Colon (tissue), 2 donors: ENCODE measurements at regions not wholly inside any gene's neighbourhood (a gene's known extent, or its start where the extent isn't known, plus 50 kb on each side); places are given as distances from the start of the nearest gene placed in this dataset.
A peak's percentile ranks its signal among the peaks of the same experiment; 100 is the strongest.
"Not testable (repeated sequence)": the region's sequence is repeated elsewhere in the genome, so short reads cannot be mapped to it uniquely, and the experiment has no call there.

Experiments used
- FAIRE-seq: peaks from 2 replicates; lab custom pipeline; 2012; peaks lifted over from hg19 to GRCh38; lab: Jason Lieb, UNC
- donor health status: control.
- donor health status: control.

DNA sequence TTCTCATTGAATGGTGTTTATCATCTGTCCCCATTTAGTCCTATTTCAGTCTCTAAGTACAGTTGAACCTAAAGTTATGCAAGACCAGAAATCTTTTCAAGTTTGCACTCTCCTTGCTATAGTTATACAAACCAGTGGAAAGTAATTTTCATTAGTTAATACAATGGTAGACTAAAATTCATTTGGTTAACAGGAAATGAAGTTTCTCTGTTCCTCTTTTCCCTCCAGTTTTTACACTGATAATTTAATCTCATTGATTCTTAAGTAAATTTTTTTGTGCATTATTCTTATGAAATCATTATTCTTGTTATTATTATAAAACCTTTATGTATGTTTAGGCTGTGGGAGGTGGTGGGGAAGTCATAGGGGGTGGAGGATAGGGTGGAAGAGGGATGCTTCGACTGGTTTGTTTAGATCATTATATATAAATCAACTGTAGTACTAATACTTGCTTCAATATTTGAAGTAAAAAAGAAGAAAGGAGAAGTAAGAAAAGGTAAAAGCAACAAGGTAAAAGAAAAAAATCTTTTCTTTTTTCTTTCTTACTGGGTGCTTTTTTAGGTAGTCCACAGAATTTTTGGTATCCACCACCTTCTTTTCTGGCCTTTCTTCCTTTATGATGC, 104.1 kb downstream of the GPR85 start:
- no peak for FAIRE-seq

DNA sequence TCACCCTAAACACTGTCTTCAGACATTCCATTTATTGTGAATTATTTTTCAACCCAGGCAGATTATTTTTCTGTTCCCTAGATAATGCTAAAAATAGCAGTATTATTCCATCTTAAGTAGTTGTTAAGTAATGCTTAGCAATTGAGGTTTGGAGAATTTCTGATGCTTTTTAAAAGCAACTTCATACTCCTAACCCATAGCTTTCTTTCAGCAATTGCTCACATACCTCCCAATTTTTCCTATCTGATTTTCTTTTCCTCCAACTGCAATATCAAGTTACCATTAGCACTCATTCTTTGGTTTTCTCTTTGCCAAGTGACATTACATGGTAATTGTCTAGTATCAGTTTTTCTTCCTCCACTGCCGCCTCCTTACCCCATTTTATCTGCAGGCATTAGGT, 104.7 kb downstream of the GPR85 start:
- FAIRE-seq, result no peak

DNA sequence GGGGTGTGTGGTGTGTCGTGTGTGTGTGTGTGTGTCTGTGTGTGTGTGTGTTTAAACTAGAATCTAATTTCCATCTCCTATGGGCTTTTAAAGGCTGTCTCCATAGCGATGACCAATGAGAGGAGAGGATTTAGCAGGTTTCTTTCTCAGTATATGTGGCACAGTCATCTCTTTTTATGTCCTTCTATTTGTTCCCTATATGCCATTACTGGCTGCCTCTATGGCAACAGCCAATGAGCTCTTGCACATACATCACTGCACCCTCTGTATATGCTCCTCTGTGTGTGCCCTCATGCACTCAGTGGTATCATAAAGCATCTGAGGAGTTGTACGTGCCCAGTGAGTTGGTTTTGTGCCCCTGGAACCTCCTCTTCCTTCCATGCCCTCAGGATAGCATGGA, 107.6 kb downstream of the GPR85 start:
- not testable (repeated sequence) for FAIRE-seq

DNA sequence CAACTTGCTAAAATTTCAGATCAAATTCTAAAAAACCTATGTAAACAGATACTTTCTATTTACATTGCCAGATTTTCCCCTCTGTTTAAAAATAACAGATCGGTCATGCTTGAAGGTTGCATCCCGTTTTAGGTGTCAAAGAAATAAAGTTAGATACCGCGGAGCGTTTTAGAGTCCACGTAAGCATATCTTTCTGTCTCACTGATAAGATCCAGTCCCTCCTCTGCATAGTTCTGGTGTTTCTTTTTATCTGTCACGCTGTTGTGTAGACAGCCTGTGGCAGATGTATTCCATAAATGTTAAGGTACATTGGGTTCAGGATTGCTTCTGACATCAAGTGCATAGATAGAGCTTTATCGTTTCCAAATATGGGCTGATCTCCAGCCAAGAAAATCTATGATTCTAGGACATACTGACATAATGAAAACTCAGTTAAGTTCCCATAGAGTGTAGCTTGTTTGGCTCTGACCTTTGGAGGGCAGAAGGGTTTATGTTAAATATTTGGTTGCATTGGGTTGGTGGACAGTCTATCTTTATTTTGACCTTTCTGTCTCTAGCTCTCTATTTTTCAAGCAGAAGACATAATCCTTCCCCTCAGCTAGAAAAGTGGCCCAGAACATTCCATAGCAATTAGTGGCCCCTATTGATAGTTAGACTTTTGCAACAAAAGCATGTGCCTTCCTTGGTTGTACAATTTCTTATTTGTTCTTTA, 109.2 kb downstream of the GPR85 start:
- not testable (repeated sequence) for FAIRE-seq

DNA sequence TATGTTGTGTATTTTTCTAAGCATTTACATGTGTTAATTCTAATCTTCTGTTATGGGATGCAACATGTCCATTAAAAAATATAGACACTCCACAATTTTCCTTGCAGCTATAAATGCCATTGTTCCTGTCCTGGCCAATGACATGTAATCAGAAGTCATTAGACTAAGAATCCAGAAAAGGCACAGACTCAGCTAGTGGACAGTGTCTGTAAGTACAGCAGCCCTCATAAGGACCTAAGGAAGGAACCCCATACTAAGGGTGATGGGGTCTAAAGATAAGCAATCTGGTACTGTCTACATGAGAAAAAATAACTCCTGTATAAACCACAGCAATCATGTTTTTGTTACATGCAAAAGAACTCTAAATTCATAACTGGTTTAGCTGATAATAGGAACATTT, 115.9 kb downstream of the GPR85 start:
- no peak for FAIRE-seq

DNA sequence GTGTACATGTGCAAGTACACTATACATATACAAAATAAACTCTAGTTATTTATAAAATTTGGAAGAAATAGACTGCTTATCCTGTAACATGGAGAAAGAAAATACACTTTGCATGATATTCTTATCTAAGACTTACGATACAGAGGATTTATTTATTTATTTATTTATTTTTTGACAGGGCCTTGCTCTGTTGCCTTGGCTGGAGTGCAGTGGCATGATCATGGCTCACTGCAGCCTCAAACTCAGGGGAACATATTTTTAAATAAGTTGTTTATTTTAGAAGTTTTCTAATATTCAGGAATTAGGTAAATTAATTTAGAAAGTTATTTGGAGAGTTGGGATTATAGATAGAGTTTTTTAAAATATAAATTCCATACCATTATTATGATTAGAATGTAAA, 116.7 kb downstream of the GPR85 start:
- no peak for FAIRE-seq

DNA sequence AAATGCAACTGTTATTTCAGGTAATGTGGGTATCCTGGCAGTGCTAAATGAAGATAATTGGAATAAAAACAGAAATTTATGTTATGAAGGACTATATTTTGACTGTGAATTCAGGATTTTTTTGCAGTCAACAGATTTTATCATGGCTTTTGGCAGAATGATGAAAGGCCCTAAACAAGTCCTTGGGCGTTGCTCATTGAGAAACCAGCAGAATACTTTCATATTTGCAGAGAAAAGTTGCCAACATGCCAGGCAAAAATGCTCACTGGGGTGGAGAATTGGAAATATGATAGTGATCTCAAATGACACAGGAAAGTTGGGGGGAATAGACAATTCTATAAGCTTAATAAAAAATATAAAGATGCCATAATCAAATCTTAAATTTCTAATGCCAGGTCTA, 121.1 kb downstream of the GPR85 start:
- no peak for FAIRE-seq

DNA sequence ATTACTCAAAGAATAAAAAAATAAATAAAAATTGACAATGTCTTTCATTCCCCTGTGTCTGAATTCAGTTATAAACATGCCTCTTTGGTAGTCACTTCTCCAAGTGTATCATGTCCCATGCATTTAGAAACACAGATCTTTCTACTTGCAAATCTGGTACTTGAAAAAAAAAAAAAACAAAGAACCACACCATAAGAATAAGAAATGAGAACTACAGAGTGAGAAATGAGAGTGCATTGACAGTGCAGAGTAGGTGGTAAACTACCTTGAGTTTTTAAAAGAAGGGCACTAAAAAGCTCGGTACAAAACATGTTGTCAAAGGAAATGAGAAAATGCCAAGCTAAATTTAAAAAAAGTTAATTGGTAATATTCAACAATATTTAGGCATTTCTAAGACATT, 123.0 kb downstream of the GPR85 start:
- FAIRE-seq, result no peak

DNA sequence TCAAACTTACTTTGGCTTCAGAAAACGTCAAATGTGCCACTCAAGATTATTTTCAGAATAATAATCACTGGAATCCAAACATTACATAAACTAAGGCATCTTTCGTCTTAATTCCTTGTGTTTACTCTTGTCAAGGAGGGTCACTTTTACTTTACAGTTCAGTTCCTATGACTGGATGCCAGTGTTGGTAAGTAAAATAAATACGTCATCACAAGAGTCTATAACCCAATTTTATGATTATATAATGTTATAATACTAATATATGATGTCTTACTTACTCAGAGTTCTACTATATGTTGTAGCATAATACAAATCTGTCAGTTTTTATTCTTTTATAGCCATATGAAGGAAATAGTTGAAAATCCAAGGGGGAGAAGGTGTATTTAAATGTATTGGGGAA, 123.8 kb downstream of the GPR85 start:
- FAIRE-seq, result no peak

DNA sequence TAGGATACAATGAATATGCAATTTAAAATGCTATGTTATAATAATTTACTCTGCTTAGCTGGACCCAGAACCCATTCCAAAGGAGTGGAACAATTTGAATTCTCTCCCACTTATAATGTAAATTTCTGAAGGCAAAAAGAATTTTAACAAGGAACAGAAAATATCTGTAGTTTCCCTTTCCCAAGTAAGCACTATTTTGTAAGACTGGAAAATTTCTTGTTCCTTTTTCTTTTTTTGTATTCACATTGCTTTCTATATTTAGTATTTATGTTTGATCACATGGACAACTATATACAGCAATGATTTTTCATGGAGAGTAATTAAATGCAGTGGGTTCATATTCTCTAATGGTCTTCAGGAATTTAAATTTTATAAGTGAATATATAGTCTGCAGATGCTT, 127.4 kb downstream of the GPR85 start:
- FAIRE-seq, result no peak

DNA sequence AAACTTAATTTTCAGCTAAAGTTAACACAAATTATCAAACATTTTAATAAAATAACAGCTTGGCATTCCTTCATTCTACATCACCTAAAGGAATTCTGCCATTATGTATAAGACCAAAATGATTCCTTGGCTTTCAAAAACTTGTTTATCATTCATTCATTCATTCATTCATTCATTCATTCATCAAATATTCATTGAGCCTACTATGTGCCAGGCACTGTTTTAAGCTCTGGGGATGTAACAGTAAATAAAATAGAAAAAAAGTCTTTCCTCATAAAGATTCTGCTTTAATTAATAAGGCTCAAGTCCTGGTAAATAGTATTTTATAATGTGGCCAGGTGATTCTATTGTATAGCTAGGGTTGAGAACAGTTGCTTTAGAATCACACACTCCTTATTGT, 127.9 kb downstream of the GPR85 start:
- no peak for FAIRE-seq

DNA sequence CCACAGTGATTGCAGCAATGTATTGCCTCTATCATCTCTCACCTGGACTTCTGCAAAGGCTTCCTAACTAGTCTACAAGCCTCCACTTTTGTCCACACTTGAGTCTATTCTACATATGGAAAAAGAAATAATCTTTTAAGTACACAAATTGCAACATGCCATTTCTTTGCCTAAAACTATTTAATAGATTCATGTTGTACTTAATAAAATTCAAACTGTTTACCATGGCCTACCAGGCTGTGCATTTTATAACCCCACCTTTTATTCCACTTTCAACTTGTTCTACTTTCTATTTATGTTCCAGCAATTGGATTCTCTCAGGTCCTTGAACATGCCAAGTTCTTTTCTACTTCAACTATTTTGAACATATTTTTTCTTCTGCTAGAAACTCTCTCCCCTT, 128.7 kb downstream of the GPR85 start:
- FAIRE-seq, result no peak

DNA sequence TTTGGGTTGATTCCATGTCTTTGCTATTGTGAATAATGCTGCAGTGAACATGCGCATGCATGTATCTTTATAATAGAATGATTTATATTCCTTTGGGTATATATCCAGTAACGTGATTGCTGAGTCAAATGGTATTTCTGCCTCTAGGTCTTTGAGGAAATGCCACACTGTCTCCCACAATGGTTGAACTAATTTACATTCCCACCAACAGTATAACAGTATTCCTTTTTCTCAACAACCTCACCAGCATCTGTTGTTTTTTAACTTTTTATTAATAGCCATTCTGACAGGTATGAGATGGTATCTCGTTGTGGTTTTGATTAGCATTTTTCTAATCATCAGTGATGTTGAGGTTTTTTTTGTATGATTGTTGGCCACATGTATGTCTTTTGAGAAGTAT, 133.6 kb downstream of the GPR85 start:
- FAIRE-seq, result not testable (repeated sequence)

DNA sequence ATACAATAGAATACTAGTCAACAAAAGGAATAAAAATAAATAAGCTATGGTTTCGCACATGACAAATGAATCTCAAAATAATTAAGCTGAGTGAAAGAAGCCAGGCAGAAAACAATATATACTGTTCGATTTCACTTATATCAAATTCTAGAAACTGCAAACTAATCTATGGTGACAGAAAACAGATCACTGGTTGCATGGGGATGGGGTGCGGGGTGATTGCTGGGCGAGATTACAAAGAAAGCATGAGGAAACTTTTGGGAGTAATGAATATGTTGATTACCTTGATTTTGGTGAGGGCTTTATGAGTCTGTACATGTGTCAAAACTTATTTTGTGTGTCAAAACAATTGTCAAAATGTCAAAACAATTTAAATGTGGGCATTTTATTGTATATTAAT, 135.6 kb downstream of the GPR85 start:
- FAIRE-seq, result no peak

DNA sequence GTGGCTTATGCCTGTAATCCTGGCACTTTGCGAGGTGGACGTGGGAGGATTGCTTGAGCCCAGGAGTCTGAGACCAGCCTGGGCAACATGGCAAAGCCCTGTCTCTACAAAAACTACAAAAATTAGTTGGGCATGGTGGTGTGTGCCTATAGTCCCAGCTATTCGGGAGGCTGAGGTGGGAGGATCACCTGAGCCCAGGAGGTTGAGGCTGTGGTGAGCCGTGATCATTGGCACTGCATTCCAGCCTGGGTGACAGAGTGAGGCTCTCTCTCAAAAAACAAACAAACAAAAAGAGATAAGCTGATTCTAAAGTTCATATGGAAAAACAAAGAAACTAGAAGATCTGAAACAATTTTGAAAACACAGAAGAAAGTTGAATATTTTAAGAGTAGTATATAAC, 136.9 kb downstream of the GPR85 start:
- FAIRE-seq, result not testable (repeated sequence)

DNA sequence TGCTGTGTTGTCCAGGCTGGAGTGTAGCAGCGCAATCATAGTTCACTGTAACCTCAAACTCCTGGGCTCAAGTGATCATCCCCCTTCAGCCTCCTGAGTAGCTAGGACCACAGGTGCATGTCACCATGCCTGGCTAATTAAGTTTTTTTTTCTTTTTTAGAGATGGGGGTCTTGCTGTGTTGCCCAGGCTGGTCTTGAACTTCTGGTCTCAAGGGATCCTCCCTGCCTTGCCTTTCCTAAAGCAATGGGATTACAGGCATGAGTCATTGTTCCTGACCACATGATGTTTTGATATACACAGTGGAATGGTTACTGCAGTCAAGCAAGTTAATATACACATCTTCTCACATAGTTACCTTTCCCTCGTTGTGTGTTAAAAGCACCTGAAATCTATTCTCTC, 140.3 kb downstream of the GPR85 start:
- FAIRE-seq, result no peak

DNA sequence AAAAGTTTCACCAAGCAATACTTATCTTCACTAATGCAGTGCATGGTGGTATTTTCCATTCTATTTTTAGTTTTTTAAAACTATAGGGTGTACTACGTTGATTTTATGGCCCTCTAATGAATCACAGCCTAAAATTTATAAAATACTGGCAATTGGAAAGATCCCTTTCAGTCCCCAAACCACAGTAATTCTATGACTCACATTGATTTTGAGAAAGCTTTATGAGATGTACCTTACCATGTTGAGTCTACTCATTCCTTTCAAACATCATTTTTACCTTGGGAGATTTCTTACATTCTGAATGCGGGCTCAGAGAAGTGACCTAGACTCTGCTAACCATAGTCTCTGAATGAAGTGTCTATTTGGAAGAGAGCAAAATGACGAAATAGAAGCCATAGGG, 141.6 kb downstream of the GPR85 start:
- no peak for FAIRE-seq

DNA sequence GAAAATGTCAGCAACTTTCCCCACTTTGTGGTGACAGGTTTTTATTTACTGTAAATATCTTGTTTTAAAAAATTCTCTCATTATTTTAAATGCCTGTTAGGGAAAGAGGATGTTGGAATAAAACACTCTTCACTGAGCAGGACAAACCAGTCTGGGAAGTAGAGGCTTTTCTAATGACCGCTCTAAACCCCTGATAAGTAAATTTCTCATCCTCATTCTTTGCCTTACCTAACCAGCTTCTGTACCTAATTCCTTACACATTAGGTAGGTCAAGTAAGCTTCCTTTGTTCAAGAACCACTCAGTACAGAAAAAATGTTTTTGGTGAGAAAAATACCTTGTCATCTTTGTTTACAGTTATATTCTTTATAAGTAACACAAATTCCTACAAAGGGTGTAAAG, 143.6 kb downstream of the GPR85 start:
- no peak for FAIRE-seq

DNA sequence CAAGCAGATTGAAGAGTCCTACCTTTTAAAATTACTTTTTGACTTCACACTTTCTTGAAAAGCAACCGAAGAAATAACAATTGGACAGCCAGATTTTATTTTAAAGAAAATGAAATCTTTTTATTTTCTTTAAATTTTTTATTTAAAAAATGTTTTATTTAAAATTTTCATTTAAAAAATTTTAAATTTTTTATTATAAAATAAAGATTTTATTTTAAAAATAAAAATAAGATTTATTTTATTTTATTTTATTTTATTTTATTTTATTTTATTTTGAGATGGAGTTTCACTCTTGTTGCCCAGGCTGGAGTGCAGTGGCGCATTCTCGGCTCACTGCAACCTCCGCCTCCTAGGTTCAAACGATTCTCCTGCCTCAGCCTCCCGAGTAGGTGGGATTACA, 144.5 kb downstream of the GPR85 start:
- peak; percentile 94 for FAIRE-seq

DNA sequence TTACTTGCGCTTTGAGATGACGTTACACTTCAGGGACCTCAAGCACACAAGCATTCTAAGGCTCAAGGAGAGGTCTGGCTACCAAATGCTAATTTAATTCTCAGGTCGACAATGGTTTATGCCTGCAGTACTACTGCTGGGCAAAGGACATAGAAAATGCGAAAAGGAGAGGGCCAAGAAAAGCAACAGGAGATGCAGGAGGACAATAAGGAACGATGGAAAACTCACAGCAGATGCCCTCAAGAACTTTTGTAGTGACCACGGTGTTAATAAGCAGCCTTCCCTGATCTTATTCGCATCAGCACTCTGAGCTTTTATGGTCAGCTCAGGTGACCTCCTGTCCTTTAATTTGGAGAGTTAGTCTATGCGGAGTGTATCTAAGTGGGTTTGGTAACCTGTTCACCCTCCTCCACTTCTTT, 146.3 kb downstream of the GPR85 start:
- no peak for FAIRE-seq

DNA sequence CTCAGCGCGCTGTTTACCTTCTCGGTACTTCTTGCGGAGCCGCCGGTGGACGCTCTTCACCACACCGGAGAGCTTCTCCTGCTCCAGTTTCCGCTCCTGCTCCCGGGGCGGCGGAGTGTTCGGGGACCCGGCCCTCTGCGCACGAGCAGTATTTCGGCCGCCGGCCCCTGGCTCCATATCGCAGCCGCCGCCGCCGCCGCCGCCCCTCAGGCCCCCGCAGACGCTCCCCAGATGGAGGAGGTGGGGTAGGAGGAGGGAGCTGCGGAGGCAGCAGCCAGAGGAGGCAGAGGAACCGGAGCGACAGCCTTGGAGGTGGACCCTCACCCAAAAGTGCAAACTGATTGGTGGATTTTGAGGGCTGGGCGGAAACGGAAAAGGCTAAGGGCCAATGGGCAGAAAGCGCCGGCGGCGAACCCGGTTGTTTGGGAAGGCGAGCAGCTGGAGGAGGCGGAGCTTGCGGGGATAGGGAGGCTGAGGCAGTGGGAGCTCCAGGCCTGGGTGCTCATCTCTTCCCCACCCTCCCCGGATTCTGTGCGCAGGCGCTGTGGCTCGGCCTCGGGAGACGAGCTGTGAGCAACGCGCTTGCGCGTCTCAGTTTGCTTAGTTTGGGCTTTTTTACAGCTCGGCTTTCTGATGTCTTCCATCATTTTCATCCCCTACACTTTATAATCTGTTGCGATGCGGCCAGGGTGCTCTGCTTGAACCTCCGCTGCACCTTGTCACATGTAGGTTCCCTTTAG, 146.9 kb downstream of the GPR85 start:
- peak; percentile 92 for FAIRE-seq

DNA sequence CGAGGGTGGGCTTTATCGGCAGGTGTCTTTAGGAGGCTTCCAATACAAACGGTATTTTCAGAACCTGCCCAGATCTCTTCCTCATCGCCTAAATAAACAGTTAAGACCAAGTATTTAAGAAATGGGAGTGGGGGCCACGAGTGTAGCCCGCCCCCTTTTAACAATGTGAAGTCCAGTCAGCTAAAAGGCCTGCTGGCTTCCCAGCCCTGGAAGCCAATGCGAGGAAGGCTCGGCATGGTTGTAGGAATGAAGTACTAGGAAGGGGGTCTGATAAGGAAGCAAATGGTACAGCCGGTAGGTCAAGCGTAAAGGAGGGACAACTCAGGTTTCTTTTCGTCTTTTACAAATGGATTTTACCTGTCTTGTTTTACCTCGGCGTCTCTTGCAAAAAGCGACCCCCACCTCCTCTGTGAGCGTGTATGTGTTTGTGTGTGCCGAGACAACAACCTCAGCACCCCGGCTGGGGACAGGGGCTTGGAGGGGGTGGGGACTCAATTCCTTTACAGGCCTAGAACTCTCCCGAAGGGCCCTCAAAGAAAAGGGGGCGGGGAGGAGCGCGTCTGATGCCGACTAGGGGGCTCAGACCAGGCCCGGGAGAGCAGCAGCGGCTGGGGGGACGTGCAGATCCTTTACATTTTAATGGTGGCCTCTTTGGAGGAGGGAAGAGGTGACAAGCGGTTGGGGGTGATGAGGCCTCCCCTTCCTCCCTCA, 147.6 kb downstream of the GPR85 start:
- FAIRE-seq, result no peak
